ENCODE measurements at regions not wholly inside any gene's neighbourhood (a gene's known extent, or its start where the extent isn't known, plus 50 kb on each side); places are given as distances from the start of the nearest gene placed in this dataset.
A peak's percentile ranks its signal among the peaks of the same experiment; 100 is the strongest.

- DNase-seq: no peak
Measured at GRCh38 chr14:82451675-82452074, 918.0 kb upstream of the SEL1L start.

- DNase-seq: no peak
Measured at GRCh38 chr14:82482345-82482744, 948.7 kb upstream of the SEL1L start.

- no peak for DNase-seq
Measured at GRCh38 chr14:82488473-82488872, 954.8 kb upstream of the SEL1L start.

- DNase-seq: no peak
Measured at GRCh38 chr14:82490397-82490796, 956.7 kb upstream of the SEL1L start.

DNA sequence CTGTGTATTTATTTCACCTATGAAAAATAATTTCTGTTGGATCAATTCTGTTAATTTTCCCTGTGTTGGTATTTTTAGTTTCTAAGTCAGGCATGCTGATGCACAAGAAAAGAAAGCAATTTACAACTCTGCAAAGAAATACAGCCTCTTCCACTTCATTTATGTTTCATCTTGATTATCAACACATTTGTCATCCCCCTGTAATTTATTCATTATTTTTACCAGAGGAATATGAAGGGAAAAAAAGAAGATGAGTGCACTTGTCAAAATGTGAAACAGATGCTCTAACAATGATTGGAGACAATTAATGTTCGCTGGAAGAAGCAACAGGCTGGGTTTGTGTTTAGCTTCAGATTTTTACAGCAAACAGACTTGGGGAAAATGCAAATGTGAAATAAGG lies 958.5 kb upstream of the SEL1L start:
- DNase-seq: no peak

- no peak for DNase-seq
Measured at GRCh38 chr14:82500222-82500621, 966.6 kb upstream of the SEL1L start.

DNA sequence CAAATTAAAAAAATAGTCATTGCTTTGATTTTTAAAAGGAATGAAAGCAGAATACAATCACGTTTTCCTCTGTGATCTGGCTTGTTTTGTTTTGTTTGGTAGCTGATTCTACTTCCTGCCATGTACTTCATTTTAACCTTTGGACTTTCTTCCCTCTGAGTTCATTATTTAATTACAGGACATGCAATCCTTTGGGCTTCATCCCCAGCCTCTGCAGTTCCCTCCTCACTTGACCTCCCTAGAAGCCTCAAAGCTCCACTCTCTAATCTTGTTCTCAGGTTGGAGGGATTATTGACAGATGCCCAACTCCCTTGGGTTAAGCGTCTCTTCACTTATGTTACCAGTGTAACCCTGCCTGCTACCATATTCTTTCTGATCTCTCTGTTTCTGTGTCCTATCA lies 967.9 kb upstream of the SEL1L start:
- DNase-seq: no peak

DNA sequence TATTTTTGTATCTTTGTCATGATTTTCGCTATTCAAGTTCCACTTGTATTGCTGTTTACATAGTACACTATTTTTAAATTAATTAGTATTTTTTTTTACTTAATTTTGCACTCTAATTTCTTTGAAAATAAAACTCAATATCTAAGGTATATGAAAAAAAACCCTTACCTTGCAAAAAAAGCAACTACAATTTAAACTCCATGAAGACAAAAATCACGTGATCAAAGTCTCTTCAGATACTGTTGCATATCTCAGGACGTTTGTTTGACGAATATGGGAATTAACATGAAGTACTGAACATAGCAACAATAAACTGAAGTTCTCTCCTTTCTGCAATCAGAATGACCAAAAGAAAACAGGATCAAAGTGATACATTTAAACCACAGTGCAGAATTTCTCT lies 968.4 kb upstream of the SEL1L start:
- no peak for DNase-seq

GRCh38 chr14:82504894-82505293 lies 971.2 kb upstream of the SEL1L start:
- no peak for DNase-seq

- no peak for DNase-seq
Measured at GRCh38 chr14:82510007-82510406, 976.4 kb upstream of the SEL1L start.

- no peak for DNase-seq
Measured at GRCh38 chr14:82511399-82511798, 977.7 kb upstream of the SEL1L start.

DNA sequence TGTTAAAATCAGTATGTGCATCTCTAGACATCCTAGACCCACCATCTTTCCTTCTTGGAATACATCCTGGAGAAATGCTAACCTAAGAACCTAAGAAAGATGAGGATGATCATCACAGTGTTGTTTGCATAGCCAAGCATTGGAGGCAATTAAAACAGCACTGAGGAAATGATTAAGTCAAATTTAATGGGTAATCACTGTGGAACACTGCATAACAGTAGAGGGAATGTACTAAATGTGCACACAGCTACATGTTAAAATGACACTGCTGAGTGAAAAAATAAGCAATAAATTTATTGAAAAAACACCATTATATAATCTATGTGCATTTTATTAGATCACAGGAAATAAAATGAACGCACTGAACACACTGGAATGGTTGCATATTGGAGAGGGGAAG lies 987.1 kb upstream of the SEL1L start:
- no peak for DNase-seq

DNA sequence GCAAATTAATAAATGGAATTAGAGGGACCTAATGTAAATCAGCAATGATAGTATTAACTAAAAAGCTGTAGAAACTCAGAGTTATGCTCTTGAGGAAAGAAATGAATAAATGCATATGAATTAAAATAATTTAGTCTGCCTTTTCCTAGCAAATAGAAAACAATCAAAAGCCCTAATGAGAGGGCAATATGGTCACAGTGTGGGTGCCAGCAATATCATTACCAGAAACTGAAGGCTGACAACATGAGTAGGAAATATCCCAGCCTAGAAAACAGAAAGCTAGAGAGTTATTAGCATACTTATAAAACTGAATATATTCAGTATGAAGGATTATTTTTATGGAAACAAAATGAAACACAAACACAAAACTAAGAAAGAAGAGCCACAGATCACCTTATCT lies 987.5 kb upstream of the SEL1L start:
- DNase-seq: no peak

GRCh38 chr14:82528016-82528415 lies 994.4 kb upstream of the SEL1L start:
- DNase-seq: peak in 1 of 14 donors; percentile 5

- no peak for DNase-seq
Measured at GRCh38 chr14:82533351-82533750, 999.7 kb upstream of the SEL1L start.

DNA sequence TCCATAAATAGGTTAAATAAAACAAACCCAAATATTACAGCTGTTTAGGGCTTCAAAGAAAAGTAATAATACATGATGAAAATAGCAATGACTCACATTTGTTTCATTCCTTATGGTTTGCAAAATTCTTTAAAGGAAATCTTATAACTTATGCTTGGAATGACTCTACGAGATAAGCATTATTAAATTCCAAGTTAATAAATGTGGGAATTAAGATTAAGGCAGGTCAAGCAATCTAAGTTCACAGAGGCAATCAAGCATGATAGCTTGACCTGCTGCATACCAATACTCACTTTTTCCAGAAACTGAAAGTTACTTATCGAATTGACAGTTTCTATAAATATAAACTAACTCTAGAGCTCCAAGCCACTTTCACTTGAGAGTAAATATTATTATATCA lies 1002.9 kb upstream of the SEL1L start:
- no peak for DNase-seq

DNA sequence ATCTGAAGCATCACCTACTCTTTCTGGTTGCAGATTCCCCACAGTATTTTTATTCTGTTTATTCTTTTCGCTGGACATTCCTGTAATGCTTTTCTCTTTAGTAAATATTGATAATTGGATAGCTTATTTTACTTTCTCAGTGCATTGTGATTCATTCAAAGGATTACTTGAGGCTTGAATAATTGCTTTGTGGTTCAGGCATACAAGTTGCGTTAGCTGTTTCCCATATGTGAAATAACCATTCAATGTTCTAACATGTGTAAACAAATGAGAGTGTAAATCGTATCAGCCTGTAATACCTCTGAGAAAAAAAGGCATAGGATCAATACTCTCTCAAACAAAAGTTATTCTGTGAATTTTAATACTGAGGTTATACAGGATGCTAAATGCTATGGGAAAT lies 1004.2 kb upstream of the SEL1L start:
- no peak for DNase-seq

- no peak for DNase-seq
Measured at GRCh38 chr14:82546401-82546800, 1012.7 kb upstream of the SEL1L start.

DNA sequence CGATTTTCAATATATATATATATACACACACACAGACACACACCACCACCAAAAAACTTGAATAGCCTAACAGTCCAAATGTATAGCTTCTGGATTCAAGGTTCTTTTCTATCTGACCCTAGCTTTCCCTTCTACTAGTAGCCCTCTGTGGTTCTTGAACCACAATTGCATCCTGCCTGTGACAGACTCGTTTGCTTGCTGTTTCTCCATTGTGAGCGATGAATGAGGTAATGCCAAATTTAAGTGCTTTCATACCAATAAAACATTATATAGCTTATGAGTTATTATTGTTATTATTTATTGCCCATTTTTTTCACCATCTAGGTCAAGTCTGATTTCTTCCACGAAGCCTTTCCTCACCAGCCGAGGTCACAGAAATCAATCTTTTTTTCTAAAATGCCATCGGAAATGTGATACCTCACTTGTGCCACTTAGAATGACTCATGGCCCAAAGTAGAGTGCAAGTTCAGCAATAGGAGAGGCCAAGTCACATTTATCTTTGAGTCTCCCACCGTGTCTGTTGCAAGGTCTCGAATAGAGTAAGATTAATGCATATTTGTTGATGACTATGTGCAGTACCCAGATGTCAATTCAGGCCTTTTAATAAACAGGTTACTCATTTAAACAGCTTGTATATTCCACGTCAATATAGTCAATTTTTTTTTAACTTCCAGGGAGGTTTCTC lies 1015.8 kb upstream of the SEL1L start:
- DNase-seq: no peak

DNA sequence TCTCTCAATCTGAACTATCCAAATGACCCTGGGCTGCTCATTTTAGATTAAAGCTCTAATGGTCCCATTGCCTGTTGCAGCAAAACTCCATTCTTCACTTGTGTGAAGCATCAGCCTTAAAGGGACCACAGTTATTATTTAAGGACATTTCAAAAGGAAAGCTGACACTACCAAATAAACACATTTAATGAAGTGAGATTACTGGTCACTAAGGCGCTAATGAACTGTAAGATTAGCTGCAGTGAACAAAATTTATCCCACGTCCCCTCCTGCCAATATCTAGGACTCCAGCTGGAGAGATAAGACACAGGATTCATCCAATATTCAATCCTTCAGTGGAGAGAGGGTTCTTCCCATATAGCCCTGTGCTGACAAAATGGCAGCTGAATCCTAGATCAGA lies 1029.2 kb upstream of the SEL1L start:
- no peak for DNase-seq

- DNase-seq: no peak
Measured at GRCh38 chr14:82565825-82566224, 1032.2 kb upstream of the SEL1L start.

GRCh38 chr14:82587226-82587625 lies 1053.6 kb upstream of the SEL1L start:
- DNase-seq: no peak

DNA sequence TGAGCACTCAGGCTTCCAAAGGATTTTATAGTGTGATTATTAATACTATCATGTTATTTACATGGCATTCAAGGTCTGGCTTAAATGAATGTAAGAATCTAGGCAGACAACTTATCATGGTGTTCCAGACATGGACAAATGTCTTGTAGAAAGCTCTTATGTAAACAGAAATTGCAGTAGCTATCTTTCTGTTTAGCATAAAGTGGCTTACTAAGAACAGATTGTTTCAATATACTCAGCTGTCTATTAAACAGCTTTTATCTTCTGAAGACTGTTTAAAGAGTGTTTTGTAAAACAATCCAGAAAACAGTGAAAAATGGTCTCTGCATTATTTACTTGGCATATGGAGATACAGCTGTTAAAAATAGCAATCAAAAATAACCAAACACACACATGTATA lies 1061.8 kb upstream of the SEL1L start:
- DNase-seq: no peak

DNA sequence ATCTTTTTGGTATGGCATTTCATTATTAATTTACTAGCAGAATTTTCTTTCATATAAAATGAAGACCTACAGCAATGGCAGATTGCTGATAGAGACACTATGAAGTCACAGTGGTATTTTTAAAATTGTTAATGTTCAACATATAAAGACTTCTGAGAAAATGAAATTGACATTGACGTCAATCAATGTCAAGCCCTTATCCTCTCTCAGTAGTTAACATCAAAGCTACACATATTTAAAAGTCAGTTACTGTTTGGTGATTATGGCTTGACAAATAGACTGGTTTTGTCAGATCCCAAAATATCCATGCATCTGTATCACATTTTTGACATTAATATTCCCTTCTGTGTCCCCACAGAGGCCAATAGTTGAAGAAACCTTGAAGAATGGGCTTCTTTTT lies 1069.1 kb upstream of the SEL1L start:
- DNase-seq: no peak

GRCh38 chr14:82604819-82605218 lies 1071.2 kb upstream of the SEL1L start:
- no peak for DNase-seq
